ENCODE measurements at regions not wholly inside any gene's neighbourhood (a gene's known extent, or its start where the extent isn't known, plus 50 kb on each side); places are given as distances from the start of the nearest gene placed in this dataset.

GRCh38 chr10:118436742-118437141 lies 94.6 kb upstream of the FAM204A start:
- TF ChIP-seq, protein P1, sequence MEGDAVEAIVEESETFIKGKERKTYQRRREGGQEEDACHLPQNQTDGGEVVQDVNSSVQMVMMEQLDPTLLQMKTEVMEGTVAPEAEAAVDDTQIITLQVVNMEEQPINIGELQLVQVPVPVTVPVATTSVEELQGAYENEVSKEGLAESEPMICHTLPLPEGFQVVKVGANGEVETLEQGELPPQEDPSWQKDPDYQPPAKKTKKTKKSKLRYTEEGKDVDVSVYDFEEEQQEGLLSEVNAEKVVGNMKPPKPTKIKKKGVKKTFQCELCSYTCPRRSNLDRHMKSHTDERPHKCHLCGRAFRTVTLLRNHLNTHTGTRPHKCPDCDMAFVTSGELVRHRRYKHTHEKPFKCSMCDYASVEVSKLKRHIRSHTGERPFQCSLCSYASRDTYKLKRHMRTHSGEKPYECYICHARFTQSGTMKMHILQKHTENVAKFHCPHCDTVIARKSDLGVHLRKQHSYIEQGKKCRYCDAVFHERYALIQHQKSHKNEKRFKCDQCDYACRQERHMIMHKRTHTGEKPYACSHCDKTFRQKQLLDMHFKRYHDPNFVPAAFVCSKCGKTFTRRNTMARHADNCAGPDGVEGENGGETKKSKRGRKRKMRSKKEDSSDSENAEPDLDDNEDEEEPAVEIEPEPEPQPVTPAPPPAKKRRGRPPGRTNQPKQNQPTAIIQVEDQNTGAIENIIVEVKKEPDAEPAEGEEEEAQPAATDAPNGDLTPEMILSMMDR (IDR thresholded peaks at IDR 0.05), result no peak
- no peak for TF ChIP-seq POLR2A (IDR thresholded peaks at IDR 0.05)
